ENCODE measurements at regions not wholly inside any gene's neighbourhood (a gene's known extent, or its start where the extent isn't known, plus 50 kb on each side); places are given as distances from the start of the nearest gene placed in this dataset.

DNA sequence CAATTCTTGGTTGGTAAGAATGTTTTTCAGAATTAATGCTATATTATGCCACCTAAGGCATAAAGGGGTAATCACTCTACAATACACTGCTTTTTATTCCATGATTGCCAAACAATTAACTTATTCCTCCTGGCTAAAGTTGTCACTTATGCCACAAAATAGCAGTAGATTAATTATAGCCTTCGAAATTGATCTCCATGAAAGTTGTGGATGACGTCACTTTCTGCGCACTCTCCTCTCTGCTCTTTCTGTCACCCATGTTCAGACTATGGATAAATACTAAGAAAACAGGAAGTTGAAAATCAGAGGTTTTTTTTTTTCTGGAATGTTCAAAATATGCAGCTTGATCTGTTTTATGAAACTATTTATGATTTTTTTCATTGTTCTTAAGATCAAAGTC lies 790.1 kb upstream of the CNTN5 start:
- H3K9me3 ChIP-seq, result no peaks in the 10 kb centered on the region
- no peaks in the 10 kb centered on the region for H3K27me3 ChIP-seq
- H3K36me3 ChIP-seq, result no peaks in the 10 kb centered on the region
- DNase-seq, result no peak
- ATAC-seq, result no peak
- in situ Hi-C loops (cut with MboI; ENCODE audit: low sequenced_read_pairs in 4 of 4), result no loop called here
- intact Hi-C loops (cut with DNase I; ENCODE audit: low total_unique reads), result no loop called here
- H3K27ac ChIP-seq, result no peak overlapping the region
- no peak overlapping the region for H3K4me3 ChIP-seq
- TF ChIP-seq, protein P1, sequence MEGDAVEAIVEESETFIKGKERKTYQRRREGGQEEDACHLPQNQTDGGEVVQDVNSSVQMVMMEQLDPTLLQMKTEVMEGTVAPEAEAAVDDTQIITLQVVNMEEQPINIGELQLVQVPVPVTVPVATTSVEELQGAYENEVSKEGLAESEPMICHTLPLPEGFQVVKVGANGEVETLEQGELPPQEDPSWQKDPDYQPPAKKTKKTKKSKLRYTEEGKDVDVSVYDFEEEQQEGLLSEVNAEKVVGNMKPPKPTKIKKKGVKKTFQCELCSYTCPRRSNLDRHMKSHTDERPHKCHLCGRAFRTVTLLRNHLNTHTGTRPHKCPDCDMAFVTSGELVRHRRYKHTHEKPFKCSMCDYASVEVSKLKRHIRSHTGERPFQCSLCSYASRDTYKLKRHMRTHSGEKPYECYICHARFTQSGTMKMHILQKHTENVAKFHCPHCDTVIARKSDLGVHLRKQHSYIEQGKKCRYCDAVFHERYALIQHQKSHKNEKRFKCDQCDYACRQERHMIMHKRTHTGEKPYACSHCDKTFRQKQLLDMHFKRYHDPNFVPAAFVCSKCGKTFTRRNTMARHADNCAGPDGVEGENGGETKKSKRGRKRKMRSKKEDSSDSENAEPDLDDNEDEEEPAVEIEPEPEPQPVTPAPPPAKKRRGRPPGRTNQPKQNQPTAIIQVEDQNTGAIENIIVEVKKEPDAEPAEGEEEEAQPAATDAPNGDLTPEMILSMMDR (IDR thresholded peaks at IDR 0.05 in 4 of 5, conservative IDR thresholded peaks at IDR 0.05 in 1 of 5), result no peak
- no peak for TF ChIP-seq POLR2A (IDR thresholded peaks at IDR 0.05)
- H3K4me1 ChIP-seq, result no peaks in the 10 kb centered on the region

DNA sequence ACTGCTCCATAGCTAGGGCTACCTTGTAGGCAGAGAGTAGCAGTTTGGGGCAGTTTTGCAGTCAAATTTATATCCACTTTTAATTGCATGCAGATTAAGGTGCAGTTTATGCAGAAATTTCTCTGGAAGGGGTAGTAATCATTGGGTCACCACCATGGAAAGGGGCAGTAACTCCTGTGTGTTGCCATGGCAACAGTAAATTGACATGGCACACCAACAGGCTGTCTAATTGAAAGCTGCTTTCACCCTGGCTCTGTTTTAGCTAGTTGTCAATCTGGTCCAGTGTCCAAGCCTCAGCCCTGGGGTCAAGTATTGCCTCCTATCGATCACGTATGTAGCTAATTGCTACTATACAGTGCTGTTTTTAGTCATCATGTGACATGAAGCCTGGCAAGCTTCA lies 786.1 kb upstream of the CNTN5 start:
- in situ Hi-C loops (cut with MboI; ENCODE audit: low sequenced_read_pairs in 4 of 4), result no loop called here
- TF ChIP-seq, protein P1 (IDR thresholded peaks at IDR 0.05 in 4 of 5, conservative IDR thresholded peaks at IDR 0.05 in 1 of 5), result no peak
- no peak for TF ChIP-seq POLR2A (IDR thresholded peaks at IDR 0.05)

DNA sequence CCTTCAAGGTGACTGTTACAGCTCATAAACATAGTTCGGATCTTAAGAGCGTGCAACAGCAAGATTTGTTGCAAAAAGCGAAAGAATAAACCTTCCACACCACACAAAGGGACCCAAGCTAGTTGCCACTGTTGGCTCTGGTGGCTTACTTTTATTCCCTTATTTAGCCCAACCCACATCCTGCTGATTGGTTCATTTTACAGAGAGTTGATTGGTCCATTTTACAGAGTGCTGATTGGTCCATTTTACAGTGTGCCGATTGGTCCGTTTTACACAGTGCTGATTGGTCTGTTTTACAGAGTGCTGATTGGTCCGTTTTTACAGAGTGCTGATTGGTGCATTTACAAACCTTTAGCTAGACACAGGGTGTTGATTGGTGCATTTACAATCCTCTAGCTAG lies 776.9 kb upstream of the CNTN5 start:
- intact Hi-C loops (cut with DNase I; ENCODE audit: low total_unique reads) (no loop called here), in situ Hi-C loops (cut with MboI; ENCODE audit: low sequenced_read_pairs in 4 of 4) (no loop called here)
- TF ChIP-seq, protein P1 (IDR thresholded peaks at IDR 0.05 in 4 of 5, conservative IDR thresholded peaks at IDR 0.05 in 1 of 5), result no peak
- H3K9me3 ChIP-seq, result no peaks in the 10 kb centered on the region
- H3K4me1 ChIP-seq, result no peaks in the 10 kb centered on the region
- ATAC-seq, result no peak
- H3K27me3 ChIP-seq, result no peaks in the 10 kb centered on the region
- H3K36me3 ChIP-seq, result no peaks in the 10 kb centered on the region
- no peak overlapping the region for H3K4me3 ChIP-seq
- DNase-seq, result no peak
- H3K27ac ChIP-seq, result no peak overlapping the region

More for the DNA sequence above, 786.1 kb upstream of the CNTN5 start:
- Histone ChIP-seq H3K27ac (no peak overlapping the region), H3K27me3 (no peaks in the 10 kb centered on the region), H3K9me3 (no peaks in the 10 kb centered on the region), H3K36me3 (no peaks in the 10 kb centered on the region), H3K4me3 (no peak overlapping the region), H3K4me1 (no peaks in the 10 kb centered on the region)
- ATAC-seq (no peak), DNase-seq (no peak)
- intact Hi-C loops (cut with DNase I; ENCODE audit: low total_unique reads), result no loop called here

DNA sequence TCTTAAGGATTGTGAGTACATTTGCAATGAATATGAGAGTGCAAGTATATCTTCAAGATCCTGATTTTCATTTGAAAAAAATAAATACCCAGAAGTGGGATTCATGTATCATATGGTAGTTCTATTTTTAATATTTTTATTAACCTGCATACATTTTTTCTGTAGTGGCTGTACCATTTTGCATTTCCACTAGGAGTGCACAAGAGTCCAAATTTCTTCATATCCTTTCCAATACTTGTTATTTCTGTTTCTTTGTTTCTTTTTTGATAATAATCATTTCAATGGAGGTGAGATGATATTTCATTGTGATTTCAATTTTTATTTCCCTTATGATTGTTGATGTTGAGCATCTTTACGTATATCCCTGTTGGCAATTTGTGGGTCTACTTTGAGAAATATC lies 759.8 kb upstream of the CNTN5 start:
- no peak for ATAC-seq
- Histone ChIP-seq H3K9me3 (no peaks in the 10 kb centered on the region), H3K27me3 (no peaks in the 10 kb centered on the region), H3K36me3 (no peaks in the 10 kb centered on the region), H3K27ac (no peak overlapping the region), H3K4me1 (no peaks in the 10 kb centered on the region), H3K4me3 (no peak overlapping the region)
- in situ Hi-C loops (cut with MboI; ENCODE audit: low sequenced_read_pairs in 4 of 4), result no loop called here
- DNase-seq, result no peak
- TF ChIP-seq POLR2A (IDR thresholded peaks at IDR 0.05), result no peak
- TF ChIP-seq, protein P1 (IDR thresholded peaks at IDR 0.05 in 4 of 5, conservative IDR thresholded peaks at IDR 0.05 in 1 of 5), result no peak
- intact Hi-C loops (cut with DNase I; ENCODE audit: low total_unique reads), result no loop called here

DNA sequence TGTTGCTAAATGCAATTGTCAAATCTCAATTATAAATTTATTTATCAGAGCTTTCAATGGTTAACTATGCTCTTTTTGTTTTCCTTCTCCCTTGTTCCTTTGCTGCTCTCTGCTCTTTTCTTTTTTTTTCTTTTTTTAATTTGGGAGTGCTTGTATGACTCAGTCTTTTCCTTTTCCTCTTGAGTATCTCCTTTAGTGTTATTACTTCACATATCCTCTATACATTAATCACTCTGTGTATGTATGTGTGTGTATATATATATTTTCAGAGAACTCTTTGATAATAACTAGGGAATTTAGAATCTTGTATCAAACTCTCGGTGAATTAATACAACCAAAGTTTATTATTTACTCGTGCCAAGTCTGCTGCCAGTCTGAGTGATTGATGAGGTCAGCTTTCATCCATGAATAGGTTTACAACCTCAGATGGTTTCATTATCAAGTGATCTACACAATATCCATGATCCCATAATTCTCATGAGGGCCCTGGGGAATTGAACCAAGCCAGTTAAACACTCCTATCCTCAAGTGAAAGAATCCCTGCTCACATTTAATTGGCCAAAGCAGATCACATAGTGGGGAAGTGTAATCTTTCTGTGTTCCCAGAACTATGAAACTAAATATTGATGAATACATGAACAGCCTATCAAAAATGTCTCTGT lies 743.4 kb upstream of the CNTN5 start:
- H3K4me3 ChIP-seq, result no peak overlapping the region
- DNase-seq, result no peak
- in situ Hi-C loops (cut with MboI; ENCODE audit: low sequenced_read_pairs in 4 of 4) (no loop called here), intact Hi-C loops (cut with DNase I; ENCODE audit: low total_unique reads) (no loop called here)
- H3K27me3 ChIP-seq, result no peaks in the 10 kb centered on the region
- H3K36me3 ChIP-seq, result no peaks in the 10 kb centered on the region
- H3K9me3 ChIP-seq, result no peaks in the 10 kb centered on the region
- no peak for ATAC-seq
- TF ChIP-seq, protein P1 (IDR thresholded peaks at IDR 0.05 in 4 of 5, conservative IDR thresholded peaks at IDR 0.05 in 1 of 5), result no peak
- TF ChIP-seq POLR2A (IDR thresholded peaks at IDR 0.05), result no peak
- no peaks in the 10 kb centered on the region for H3K4me1 ChIP-seq
- no peak overlapping the region for H3K27ac ChIP-seq

All from gastrocnemius medialis (tissue), 4 donors.